HG03175 (cell line): ENCODE measurements at regions not wholly inside any gene's neighbourhood (a gene's known extent, or its start where the extent isn't known, plus 50 kb on each side); places are given as distances from the start of the nearest gene placed in this dataset.
"Not testable (repeated sequence)": the region's sequence is repeated elsewhere in the genome, so short reads cannot be mapped to it uniquely, and the experiment has no call there.

Experiments used
- ATAC-seq: cut with Tn5 transposase; IDR thresholded peaks from one replicate; pipeline ENCODE4 v1.9.1; 2021; ENCODE audit warnings: mild to moderate bottlenecking, moderate library complexity; ENCODE audit not compliant: unreplicated experiment

GRCh38 chr11:44387825-44388224, 77.9 kb upstream of the ALX4 start:
- ATAC-seq: no peak

- ATAC-seq: no peak
These were observed 79.1 kb upstream of the ALX4 start for GRCh38 chr11:44388828-44389657.

GRCh38 chr11:44389963-44390605, 80.1 kb upstream of the ALX4 start:
- ATAC-seq: no peak

- not testable (repeated sequence) for ATAC-seq
These were observed 81.1 kb upstream of the ALX4 start for GRCh38 chr11:44391004-44391403.

DNA sequence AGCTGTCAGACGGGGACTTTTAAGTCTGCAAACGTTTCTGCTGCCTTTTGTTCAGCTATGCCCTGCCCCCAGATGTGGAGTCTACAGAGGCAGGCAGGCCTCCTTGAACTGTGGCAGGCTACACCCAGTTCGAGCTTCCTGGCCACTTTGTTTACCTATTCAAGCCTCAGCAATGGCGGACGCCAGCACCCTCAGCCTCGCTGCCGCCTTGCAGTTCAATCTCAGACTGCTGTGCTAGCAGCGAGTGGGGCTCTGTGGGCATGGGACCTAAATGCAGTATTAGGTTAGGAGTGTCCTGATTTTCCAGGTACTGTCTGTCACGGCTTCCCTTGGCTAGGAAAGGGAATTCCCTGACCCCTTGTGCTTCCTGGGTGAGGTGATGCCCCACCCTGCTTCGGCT, 86.8 kb upstream of the ALX4 start:
- not testable (repeated sequence) for ATAC-seq

- ATAC-seq: no peak
These were observed 87.7 kb upstream of the ALX4 start for GRCh38 chr11:44397586-44398178.

- no peak for ATAC-seq
These were observed 88.5 kb upstream of the ALX4 start for GRCh38 chr11:44398266-44399030.

GRCh38 chr11:44399968-44400367, 90.0 kb upstream of the ALX4 start:
- ATAC-seq: no peak

DNA sequence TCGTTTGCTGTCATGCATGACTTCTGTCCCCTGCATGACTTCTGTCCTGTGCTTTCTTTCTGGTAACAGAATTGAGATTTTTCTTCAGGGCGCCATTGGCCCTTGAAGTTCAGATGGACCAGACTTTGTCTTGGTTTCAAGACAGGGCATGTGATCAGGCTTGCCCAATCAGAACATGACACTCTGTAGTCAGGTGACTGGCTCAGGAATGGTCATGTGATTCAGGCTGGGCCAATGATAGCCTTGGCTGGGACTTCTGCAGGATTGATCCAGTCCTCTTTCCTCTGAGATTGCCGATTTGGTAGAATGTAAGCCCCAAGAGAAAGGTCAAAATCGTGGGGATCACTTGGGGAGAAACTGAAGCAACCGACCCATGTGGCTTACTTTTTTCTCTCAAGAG, 90.5 kb upstream of the ALX4 start:
- ATAC-seq: no peak

DNA sequence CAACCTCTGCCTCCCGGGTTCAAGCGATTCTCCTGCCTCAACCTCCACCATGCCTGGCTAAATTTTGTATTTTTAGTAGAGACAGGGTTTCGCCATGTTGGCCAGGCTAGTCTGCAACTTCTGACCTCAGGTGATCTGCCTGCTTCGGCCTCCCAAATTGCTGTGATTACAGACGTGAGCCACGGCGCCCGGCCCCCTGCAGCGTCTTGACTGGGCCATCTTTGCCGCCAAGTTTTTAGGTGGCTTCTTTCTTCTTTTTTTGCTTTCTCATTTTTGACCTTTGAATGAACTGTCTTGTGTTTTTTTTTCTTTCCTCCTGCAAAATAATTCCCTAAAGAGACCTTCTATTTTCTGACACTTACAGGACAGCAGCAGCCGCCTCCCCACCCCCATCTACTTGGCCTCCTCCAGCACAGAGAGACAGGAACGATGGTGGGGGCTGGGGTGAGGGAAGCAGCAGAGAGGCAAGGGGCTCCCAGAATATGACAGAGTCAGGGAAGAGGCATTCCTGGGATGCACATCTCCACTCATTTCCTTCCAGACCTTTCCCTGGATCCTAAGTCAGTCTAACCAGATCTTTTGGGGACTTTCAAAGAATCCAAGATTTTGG, 92.6 kb upstream of the ALX4 start:
- no peak for ATAC-seq

DNA sequence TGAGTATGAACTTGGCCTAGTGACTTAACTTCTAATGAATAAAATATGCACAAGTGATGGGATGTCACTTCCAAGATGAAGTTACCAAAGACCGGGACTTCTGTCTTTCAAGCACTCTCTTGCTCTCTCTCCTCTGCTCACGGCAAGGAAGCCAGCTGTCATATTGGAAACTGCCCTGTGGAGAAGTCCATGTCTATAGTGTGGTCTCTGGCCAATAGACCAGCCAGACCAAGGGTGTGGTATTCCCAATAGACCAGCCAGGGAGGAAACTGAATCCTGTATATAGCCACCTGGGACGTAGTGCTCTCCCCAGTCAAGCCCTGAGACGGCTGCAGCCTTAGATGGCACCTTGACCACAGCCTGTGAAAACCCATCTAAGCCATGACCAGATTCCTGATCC, 93.2 kb upstream of the ALX4 start:
- ATAC-seq: no peak

GRCh38 chr11:44403587-44404273, 93.8 kb upstream of the ALX4 start:
- no peak for ATAC-seq

GRCh38 chr11:44404301-44404700, 94.4 kb upstream of the ALX4 start:
- no peak for ATAC-seq

- no peak for ATAC-seq
These were observed 94.9 kb upstream of the ALX4 start for GRCh38 chr11:44404736-44405395.

GRCh38 chr11:44407211-44407996, 97.5 kb upstream of the ALX4 start:
- ATAC-seq: no peak

DNA sequence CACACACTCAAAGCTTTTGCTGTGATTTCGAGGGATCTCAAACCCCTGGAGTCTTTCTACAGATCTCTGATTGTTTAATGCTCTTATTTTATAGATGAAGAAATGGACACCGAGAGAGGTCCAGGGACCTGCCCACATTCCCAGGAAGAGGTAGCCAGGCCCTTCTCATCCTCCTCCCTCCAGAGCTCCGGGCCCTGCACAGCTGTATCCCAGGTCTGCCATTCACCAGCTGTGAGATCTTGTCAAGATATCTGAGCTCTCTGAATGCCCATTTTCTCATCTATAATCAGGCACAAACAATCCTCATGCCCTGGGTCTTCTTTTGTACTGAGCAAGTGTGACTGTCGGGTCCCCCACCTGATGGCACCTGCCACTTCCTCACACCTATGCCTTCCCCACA, 98.2 kb upstream of the ALX4 start:
- no peak for ATAC-seq

DNA sequence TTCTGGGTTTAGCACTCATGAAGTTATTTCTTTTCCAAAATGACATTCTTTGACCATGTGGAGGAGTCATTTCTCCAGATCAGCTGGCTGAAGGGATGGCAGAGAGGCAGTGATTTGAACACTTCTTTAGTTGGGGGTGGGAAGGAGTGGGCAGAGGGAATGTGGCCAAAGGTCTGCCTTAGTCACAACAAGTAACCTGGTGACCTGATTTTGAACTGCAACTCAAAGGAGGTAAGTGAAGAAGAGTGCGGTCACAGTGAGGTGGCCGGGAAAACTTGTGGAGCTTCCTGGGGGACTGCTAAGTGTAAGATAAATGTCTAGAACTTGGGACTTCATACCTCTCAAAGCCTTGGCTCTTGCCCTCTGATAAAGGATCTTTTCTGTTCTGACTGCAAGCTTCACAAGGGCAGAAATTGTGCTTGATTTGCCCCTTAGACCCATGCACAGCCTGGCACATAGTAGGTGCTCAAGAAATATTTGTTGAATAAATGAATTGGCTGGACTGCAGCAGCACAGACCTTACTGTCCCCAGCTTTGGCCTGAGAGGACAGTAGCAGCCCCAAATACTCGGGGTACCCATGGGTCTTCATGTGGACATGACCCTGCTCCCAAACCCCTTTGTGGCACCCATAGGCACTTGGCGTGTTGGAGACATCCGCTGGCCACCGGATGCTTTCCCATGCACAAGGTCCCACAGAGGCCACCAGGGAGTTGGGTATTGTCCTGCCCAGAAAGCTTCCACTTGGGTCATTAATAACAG, 99.0 kb upstream of the ALX4 start:
- no peak for ATAC-seq

- ATAC-seq: peak; percentile 52
These were observed 99.8 kb upstream of the ALX4 start for GRCh38 chr11:44409558-44410236.
